ENCODE measurements at regions not wholly inside any gene's neighbourhood (a gene's known extent, or its start where the extent isn't known, plus 50 kb on each side); places are given as distances from the start of the nearest gene placed in this dataset.
A peak's percentile ranks its signal among the peaks of the same experiment; 100 is the strongest.
"Not testable (repeated sequence)": the region's sequence is repeated elsewhere in the genome, so short reads cannot be mapped to it uniquely, and the experiment has no call there.

- DNase-seq (ENCODE audit: low read depth): no peak
These were observed 159.4 kb upstream of the CITED2 start for GRCh38 chr6:139533573-139534471.

- DNase-seq (ENCODE audit: low read depth): no peak
These were observed 158.7 kb upstream of the CITED2 start for GRCh38 chr6:139533171-139533570.

- DNase-seq (ENCODE audit: low read depth): peak; percentile 17
These were observed 157.0 kb upstream of the CITED2 start for GRCh38 chr6:139531148-139532115.

DNA sequence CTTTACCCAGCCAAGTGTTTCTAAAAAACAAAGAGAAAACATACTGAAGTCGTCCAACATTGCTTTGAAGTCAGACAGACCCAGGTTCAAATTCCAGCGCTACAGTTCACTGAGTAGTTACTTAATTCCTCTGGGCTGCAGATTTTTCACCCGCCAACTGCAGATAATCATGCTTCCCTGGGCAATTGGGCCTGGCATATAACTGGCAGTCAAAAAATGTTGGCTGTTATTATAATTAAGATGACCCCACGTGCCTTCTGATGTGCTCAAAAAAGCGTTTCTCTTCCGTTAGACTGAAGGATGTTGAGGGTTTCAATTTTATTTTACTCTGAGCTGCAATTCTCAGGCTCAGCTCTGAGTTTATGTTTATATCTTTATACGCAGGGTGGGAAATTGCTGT lies 156.1 kb upstream of the CITED2 start:
- DNase-seq (ENCODE audit: low read depth): no peak

DNA sequence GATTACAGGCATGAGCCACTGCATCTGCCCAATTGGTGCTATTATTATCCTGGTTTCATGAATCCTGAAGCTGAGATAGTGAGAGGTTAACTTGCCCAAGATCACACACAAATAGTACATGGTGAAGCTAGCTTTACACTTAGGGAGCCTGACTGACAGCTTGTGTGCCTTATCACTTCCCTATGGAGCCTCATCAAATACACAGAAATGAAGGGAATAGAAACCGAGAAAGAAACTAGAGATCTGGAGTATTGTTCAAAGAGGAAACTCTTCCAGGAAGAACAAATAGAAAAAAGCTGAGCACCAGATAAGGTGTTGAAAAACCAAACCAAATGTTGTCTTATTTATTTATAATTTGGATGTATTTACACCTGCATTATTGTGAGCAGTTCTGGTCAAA lies 155.0 kb upstream of the CITED2 start:
- DNase-seq (ENCODE audit: low read depth): no peak

DNA sequence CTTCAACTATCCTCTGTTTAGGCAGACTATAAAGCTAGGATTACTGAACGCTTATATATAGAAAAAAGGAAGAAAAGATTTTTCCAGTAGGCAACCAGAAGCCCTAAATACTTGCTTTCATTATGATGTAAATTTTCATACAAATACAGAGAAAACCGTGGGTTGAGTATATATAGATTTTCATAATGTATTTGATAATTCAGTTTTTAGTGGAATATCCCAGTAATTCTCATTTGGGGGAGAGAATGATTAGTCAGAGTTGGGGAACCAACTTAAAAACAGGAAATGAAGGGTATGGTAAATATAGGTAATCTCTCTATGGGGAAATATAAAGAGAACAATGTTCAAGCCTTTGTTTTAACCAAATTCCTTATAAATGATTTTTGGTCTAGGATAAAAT lies 154.0 kb upstream of the CITED2 start:
- no peak for DNase-seq (ENCODE audit: low read depth)

DNA sequence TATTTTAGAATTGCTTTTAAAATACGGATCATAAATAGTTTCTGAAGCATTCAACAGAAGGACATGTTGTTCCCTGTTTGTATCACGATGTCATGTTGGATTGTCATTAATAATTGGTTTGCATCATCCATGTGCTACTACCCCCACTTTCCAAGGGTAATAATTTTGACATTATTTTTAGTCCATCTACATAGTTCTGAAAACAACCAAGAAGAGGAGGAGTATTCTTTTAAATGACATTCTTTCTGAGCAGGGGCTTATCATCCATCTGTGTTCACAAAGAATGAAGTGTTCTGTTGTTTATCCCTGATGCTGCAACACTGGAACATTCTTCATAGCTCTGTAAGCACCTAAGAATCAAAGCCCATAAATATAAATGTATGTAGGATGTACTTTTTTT lies 151.0 kb upstream of the CITED2 start:
- DNase-seq (ENCODE audit: low read depth): no peak

- DNase-seq (ENCODE audit: low read depth): no peak
These were observed 149.5 kb upstream of the CITED2 start for GRCh38 chr6:139523986-139524385.

DNA sequence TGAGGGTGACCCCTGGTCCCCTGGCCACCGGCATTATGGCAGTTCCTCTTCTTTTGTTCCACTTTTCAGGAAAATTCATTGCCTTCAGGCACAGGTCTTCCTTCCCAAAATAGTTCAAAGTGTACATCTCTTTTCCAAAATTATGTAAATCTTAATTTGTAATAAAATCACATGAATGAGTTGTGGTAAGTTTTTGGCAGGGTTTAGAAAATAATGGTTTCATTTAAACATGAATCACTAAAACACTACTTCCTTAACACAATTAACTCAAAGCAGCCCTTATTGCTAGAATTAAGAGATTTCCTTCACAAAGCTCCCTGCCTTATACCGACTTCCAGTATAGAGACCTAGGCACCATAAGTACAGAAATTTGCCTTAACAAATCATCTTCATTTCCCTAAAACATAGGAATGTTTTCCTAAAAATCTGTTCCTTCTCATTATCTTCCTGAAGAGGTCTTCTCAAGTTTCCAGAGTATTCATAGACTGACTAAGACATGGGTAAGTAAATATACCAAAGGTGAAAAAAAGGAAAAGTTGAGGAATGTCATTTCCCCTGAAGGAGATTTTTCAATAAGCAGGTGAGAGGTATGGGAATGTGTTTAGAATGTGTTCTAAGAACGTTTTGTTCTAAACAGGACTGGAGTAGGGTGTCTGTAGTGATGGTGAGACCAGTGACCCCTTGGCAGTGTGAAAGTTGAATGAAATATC lies 148.2 kb upstream of the CITED2 start:
- DNase-seq (ENCODE audit: low read depth): no peak

DNA sequence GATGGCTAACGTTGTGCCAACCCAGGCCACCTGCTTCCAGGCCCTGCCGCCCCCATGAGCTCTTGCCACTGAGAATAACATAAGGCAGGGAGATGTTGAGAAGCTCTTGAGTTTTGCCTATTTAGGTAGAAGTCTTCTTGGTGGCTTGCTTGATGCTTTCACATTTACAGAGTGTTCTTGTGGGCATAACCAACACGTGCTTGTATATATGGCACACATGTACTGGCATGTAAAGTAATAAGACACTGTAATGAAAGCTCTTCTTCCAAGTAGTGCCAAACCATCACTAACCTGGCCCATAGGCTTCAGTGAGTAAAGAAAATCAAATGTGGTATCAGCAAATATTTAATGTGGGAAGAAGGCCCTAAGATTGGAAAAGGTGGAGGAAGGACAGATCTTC lies 146.9 kb upstream of the CITED2 start:
- DNase-seq (ENCODE audit: low read depth): no peak

DNA sequence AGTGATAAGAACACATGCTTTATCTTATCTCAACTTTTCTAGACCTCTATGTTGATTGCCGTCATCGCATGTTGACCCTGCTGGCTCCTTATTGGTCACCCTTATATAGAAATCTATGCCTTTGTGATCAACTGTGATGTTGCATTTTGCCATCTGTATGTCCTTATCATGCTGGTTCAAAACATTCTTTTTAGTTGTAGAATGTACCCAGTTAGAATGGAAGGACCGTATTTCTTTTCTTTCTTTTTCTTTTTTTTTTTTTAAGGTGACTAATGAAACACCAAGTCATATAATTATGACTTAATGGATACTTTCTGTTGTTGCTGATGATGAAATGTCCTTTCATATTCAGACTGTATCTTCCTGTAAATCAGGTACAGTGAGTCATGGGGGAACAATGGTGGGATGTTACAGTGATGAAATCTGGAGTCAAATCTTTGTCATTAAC lies 145.9 kb upstream of the CITED2 start:
- DNase-seq (ENCODE audit: low read depth): no peak

- DNase-seq (ENCODE audit: low read depth): no peak
These were observed 145.2 kb upstream of the CITED2 start for GRCh38 chr6:139519571-139520031.

GRCh38 chr6:139519097-139519496 lies 144.6 kb upstream of the CITED2 start:
- no peak for DNase-seq (ENCODE audit: low read depth)

- no peak for DNase-seq (ENCODE audit: low read depth)
These were observed 144.2 kb upstream of the CITED2 start for GRCh38 chr6:139518556-139519091.

DNA sequence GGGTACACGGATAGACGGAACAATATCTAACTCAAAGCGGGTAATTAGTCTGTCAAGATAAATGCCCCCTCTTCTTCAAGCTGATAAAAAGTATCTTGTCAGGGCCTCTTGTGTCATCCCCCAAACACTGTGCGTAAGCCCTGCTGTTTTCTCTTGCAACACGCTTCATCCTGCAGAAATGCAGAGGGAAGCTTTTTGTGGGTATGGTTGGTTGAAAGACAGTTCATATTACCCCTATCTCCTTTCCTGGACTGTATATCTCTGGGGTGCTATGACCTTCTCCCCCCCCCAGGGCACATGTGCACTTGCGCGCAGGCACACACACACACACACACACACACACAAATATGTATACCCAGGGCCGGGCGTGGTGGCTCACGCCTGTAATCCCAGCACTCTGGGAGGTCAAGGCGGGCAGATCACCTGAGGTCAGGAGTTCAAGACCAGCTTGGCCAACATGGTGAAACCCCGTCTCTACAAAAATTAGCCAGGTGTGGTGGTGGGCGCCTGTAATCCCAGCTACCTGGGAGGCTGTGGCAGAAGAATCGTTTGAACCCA lies 143.6 kb upstream of the CITED2 start:
- not testable (repeated sequence) for DNase-seq (ENCODE audit: low read depth)

- DNase-seq (ENCODE audit: low read depth): no peak
These were observed 141.1 kb upstream of the CITED2 start for GRCh38 chr6:139515511-139515910.

GRCh38 chr6:139514819-139515218 lies 140.4 kb upstream of the CITED2 start:
- DNase-seq (ENCODE audit: low read depth): no peak

DNA sequence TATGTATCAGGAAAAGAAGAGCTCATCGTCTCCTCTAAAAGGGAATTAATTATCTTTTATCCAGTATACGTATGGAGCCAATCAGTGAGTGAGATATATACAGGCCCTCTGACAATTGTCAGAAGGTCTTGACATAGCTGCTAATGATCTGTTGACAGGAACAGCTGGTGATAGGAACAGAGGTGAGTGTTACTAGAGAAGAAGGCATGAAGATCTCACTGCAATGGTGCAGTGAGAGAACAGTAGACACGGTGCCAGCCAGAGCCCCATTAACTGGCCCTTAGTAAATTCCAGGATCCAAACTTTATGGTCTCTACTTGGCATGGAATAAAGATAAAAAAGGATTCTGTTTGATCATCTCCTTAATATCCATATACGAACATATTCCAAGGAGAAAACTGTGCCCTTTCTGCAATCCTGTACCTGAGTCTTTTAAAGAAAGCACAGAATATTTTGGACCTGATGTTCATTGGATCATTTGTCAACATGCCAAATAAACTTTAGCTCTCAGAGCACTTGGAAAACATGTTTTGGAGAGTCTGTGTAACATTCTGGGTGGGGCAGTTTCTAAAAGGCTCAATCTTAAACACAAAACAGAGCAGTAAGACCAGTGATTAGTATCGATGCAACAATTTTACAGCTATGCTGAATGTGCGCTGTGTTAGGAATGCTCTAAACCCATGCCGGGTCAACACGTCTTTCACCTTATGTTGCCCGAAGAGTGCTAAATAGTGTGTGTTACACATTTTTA lies 135.8 kb upstream of the CITED2 start:
- no peak for DNase-seq (ENCODE audit: low read depth)

GRCh38 chr6:139509167-139509566 lies 134.7 kb upstream of the CITED2 start:
- DNase-seq (ENCODE audit: low read depth): no peak

GRCh38 chr6:139508576-139508975 lies 134.1 kb upstream of the CITED2 start:
- no peak for DNase-seq (ENCODE audit: low read depth)

DNA sequence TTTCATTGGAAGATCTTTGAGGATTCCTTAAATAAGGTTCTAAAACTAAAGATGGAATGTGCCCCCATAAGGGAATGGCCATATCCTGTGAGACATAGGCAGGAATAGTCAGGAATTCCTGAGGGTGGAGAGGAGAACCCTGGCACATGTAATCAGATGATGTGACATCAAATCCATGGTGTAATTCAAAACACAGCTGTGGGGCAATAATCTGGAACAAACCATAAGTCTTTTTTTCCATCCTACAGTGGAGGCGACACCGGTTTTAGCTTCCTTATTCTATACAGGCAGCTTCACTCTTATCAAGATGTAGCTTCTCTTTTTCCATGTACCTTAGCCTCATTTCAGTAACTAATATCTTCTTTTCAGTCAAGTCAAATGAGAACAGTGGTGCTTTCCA lies 133.6 kb upstream of the CITED2 start:
- no peak for DNase-seq (ENCODE audit: low read depth)
